IPS-18c (cell line): ENCODE measurements at regions not wholly inside any gene's neighbourhood (a gene's known extent, or its start where the extent isn't known, plus 50 kb on each side); places are given as distances from the start of the nearest gene placed in this dataset.
"Not testable (repeated sequence)": the region's sequence is repeated elsewhere in the genome, so short reads cannot be mapped to it uniquely, and the experiment has no call there.

Source experiments
- H3K4me3 ChIP-seq: 2 replicates; pipeline ENCODE4 v1.7.0; 2013; ENCODE audit warnings: low read depth, mild to moderate bottlenecking, low read length, moderate library complexity; ENCODE audit not compliant: insufficient read depth
- H3K9me3 ChIP-seq: one replicate; pipeline ENCODE4 v1.6.1; 2013; ENCODE audit warnings: mild to moderate bottlenecking, low read length, moderate library complexity; ENCODE audit not compliant: control insufficient read depth, insufficient read depth

GRCh38 chr10:80964179-80964578 lies 426.5 kb downstream of the SH2D4B start:
- Histone ChIP-seq H3K4me3 (no peak overlapping the region), H3K9me3 (no peaks in the 10 kb centered on the region)

GRCh38 chr10:80964955-80965614 lies 427.4 kb downstream of the SH2D4B start:
- Histone ChIP-seq H3K4me3 (no peak overlapping the region), H3K9me3 (no peaks in the 10 kb centered on the region)

- Histone ChIP-seq H3K4me3 (no peak overlapping the region), H3K9me3 (no peaks in the 10 kb centered on the region)
Observed at GRCh38 chr10:80966326-80966986, 428.8 kb downstream of the SH2D4B start.

DNA sequence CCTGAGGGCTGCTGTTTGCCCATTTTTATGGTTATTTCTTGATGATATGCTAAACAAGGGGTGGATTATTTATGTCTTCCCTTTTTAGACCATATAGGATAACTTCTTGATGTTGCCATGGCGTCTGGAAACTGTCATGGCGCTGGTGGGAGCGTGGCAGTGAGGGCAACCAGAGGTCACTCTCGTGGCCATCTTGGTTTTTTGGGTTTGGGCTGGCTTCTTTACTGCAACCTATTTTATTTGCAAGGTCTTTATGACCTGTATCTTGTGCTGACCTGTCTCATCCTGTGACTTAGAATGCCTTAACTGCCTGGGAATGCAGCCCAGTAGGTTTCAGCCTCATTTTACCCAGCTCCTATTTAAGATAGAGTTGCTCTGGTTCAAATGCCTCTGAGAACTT lies 429.7 kb downstream of the SH2D4B start:
- H3K9me3 ChIP-seq, H3K4me3 ChIP-seq: not testable (repeated sequence)

GRCh38 chr10:80968903-80969302 lies 431.2 kb downstream of the SH2D4B start:
- Histone ChIP-seq H3K9me3 (no peaks in the 10 kb centered on the region), H3K4me3 (no peak overlapping the region)

GRCh38 chr10:80971461-80971860 lies 433.8 kb downstream of the SH2D4B start:
- no peak overlapping the region for H3K4me3 ChIP-seq
- H3K9me3 ChIP-seq = no peaks in the 10 kb centered on the region

DNA sequence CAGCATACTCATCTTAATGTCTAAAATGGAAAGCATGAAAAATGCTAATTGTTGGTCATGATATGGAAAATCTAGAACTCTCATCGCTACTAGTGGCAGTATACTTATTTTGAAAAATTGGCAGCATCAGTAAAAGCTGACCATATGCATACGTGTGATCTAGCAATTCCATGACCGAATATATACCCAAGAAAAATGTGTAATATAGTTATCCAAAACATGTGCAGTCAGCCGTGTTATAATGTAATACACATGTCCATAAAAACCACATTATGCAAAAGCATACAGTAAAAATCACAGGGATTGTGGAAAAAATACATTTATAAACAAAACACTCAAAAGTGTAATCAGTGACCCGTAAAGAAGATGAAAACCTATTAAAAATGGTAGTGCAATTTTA lies 439.0 kb downstream of the SH2D4B start:
- H3K9me3 ChIP-seq = no peaks in the 10 kb centered on the region
- no peak overlapping the region for H3K4me3 ChIP-seq

DNA sequence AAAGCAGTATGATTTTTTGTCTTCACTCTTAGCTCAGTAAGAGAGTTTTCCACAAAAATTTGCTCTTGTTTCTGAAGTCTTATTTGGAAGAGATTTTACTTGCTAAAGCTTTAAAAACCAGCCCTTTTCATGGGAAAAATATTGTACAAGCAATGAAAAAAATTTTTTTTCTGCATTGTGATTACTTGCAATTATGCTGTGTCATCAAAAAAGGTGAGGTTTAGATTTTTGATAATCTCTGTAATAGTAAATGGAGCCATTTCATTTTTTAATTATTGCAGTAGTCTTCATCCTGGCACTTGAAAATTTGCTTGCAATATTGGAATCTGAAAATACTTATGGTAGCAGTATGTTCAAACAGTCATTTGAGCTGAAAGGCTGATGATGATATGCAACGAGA lies 447.4 kb downstream of the SH2D4B start:
- Histone ChIP-seq H3K9me3 (no peaks in the 10 kb centered on the region), H3K4me3 (no peak overlapping the region)

- Histone ChIP-seq H3K9me3 (no peaks in the 10 kb centered on the region), H3K4me3 (no peak overlapping the region)
Observed at GRCh38 chr10:80986596-80986995, 448.9 kb downstream of the SH2D4B start.

GRCh38 chr10:80988755-80989154 lies 451.1 kb downstream of the SH2D4B start:
- H3K4me3 ChIP-seq = no peak overlapping the region
- H3K9me3 ChIP-seq = no peaks in the 10 kb centered on the region

DNA sequence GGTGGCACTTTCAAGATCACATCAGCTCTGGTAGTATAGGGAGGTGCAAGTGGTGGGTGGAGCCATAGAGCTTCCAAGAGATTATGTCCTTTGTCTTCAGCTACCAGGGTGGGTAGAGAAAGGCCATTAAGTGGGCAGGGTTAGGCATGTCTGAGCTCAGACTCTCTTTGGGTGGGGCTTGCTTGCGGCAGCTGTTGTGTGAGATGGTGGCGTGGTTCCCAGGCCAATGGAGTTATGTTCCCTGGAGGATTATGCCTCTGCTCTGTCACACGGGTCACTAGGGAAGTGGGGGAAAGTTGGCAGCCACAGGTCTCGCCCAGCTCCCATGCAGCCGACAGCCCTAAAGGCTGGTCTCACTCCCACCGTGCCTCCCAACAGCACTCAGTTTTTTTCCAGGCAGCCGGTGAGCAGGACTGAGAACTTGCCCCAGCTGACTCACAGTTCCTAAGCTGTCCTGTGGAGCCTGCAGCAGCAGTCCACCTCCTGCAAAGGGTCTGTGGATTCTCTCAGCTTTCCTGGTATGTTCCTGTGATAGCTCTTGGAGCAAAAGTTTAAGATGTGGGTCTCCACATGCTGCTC lies 459.0 kb downstream of the SH2D4B start:
- Histone ChIP-seq H3K9me3 (no peaks in the 10 kb centered on the region), H3K4me3 (no peak overlapping the region)

DNA sequence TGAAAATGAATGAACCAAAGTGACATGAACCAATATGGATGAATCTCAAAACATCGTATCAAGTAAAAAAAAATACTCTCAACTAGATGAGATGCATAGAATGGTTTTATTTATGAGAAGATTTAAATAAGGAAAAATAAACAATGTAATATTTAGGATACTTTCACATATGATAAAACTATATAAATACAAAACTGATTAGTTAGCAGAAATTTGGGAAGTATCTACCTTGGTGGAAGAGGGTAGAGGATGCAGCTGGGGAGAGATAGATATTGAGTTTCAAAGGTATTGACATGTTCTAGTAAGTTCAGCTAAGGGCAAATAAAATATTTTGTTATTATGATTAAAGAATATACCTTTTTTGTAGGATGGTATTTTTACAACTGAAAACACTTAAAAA lies 463.1 kb downstream of the SH2D4B start:
- no peaks in the 10 kb centered on the region for H3K9me3 ChIP-seq
- no peak overlapping the region for H3K4me3 ChIP-seq

DNA sequence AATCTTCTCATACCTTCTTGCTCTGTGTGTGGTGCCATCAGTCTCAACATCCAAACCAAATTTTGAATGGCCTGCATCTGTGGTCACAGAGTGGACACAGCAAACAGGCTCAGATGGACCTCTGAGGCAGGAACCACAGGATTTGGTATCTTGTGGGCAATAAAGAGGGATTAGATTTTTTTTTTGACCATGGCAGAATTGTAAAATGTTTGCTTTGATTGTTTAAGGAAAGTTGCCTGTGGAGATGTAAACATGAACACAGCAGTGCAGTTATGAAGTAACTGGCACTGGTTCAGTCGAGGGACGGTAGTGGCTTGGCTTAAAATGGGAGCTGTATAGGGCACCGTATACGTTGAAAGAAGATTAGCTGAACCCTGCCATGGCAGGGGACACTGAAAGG lies 464.7 kb downstream of the SH2D4B start:
- no peak overlapping the region for H3K4me3 ChIP-seq
- H3K9me3 ChIP-seq = peaks cover 2% of the 10 kb centered on the region

- peaks cover 2% of the 10 kb centered on the region for H3K9me3 ChIP-seq
Observed at GRCh38 chr10:81007872-81008271, 470.2 kb downstream of the SH2D4B start.

DNA sequence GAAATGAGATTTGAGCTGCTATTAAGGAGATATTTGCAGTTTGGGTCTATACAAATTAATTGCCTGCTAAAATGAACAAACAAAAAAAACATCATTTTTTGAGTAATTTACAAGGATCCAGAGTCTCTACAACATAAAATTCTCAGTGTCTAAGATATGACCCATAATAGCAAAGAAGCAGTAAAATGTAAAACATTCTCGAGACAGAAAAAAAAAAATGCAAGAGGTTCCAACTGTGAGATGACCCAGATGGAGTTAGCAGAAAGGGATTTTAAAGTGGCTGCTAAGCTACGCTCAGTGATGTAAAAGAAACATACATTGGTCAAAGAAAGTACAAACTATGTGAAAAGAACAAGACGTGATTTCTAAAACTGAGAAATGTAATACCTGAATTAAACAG lies 471.0 kb downstream of the SH2D4B start:
- no peak overlapping the region for H3K4me3 ChIP-seq
- peaks cover 2% of the 10 kb centered on the region for H3K9me3 ChIP-seq

More at GRCh38 chr10:81007872-81008271, 470.2 kb downstream of the SH2D4B start:
- H3K4me3 ChIP-seq = no peak overlapping the region

DNA sequence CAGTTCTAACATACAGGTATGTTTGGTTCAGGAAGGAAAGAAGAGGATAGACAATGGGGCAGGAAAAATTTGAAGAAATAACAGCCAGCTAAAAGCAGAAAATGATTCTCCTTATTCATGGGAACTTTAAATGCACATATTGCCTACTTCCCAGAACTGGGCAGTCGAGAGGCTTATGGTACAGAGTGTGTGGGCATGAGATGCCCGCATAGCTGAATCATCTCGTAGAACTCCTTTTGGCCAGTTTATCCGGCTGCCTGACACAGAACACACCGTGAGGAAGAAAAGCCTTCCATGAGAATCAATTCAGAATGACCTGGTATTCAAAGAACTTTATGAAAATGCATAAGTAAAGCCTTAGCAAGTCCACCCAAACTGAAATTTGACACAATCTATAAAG lies 471.6 kb downstream of the SH2D4B start:
- peaks cover 2% of the 10 kb centered on the region for H3K9me3 ChIP-seq
- no peak overlapping the region for H3K4me3 ChIP-seq

DNA sequence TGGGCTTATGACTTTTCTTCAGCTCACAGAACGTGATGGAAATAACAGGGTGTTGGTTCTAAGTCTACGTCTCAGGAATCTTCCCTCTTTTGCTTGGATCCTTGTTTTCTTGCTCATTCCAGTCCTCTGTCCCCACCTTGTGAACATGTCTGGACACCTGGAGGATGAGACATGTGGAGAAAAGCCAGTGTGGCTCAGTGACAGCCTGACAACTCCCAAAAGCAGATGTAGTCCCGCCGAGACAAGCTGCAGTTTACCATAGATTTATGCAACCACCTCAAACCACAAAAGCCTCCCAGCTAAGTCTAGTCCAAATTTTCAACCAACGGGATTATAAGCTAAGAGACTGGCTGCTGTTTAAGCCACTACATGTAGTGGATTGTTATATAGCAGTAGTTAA lies 476.1 kb downstream of the SH2D4B start:
- Histone ChIP-seq H3K4me3 (no peak overlapping the region), H3K9me3 (no peaks in the 10 kb centered on the region)

DNA sequence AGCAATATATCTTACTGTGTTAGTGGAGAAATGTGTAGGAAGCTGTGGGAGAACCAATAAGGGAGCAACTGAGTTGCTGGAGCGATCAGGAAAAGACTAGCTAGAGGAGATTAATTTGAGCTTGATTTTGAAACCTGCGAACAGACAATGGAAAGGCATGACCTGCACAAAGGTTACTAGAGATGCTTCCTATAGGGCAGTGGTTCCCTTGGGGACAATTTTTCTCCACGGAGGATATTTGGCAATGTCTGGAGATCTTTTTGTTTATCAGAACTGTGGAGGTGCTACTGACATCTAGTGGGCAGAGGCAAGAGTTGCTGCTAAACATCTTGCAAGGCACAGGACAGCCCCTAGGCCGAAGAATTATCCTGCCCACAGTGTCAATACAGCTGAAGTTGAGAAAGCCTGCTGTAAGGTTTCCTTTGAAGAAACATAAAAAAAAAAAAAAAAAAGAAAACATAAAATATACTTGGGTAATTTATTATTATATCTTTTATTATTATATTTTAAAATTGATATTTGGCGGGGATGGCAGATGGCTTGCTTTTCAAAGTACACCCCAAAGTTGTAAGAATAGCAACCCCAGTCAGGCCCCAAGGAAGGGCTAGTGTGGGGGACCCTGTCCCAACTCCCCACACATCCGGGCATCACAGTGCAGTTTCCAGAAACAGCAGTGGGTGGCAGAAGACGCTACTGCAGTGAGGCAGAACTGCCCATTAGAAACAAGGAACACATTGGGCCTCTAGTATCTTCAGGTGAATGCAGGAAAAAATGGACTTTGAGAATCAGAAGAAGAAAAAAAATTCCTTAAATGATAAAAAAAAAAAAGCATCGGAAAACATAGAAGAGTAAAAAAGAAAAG lies 481.6 kb downstream of the SH2D4B start:
- Histone ChIP-seq H3K9me3 (no peaks in the 10 kb centered on the region), H3K4me3 (no peak overlapping the region)
